IMR-90 (cell line): ENCODE measurements at regions not wholly inside any gene's neighbourhood (a gene's known extent, or its start where the extent isn't known, plus 50 kb on each side); places are given as distances from the start of the nearest gene placed in this dataset.
A peak's percentile ranks its signal among the peaks of the same experiment; 100 is the strongest.

Experiments used
- ATAC-seq: fragments of 200-7000 bp; cut with Tn5 transposase; 2 replicates; pipeline ENCODE4 v1.9.1; 2020; ENCODE audit warnings: low read depth, mild to moderate bottlenecking, moderate library complexity
- BruUV-seq: library from RNA; stranded (reverse); fragments of 400-500 nt; replicated peaks from 2 replicates; lab custom pipeline; 2021; lab: Mats Ljungman, UMichigan
- CTCF ChIA-PET: fragments of 300-600 bp; formaldehyde crosslinking; extraction: SDS; loops from one replicate; lab custom pipeline; 2021; ENCODE audit warnings: antibody characterized with exemption; lab: Yijun Ruan, JAX
- POLR2A ChIA-PET: fragments of 300-600 bp; sonication (Branson Sonifier 250); formaldehyde crosslinking; loops from one replicate; lab custom pipeline; 2022; ENCODE audit warnings: antibody characterized with exemption; ENCODE audit not compliant: unreplicated experiment; lab: Charles Lee
- DNase-seq: peaks from one replicate; pipeline ENCODE4 v3.0.0; 2013
- H2AFZ ChIP-seq: replicated peaks from 2 replicates; pipeline ENCODE3; 2013; ENCODE audit warnings: low read length, mild to moderate bottlenecking; ENCODE audit not compliant: poor library complexity
- H2AK5ac ChIP-seq: 2 replicates; pipeline ENCODE4 v1.6.1; 2013; ENCODE audit warnings: low read depth, low read length, inconsistent platforms
- H2AK9ac ChIP-seq: replicated peaks from 2 replicates; pipeline ENCODE3; 2013; ENCODE audit warnings: mild to moderate bottlenecking, low read depth, low read length, moderate library complexity; ENCODE audit not compliant: poor library complexity
- H2BK120ac ChIP-seq: 2 replicates; pipeline ENCODE4 v1.6.1; 2013; ENCODE audit warnings: low read depth, low read length, inconsistent platforms
- H2BK15ac ChIP-seq: 3 replicates; pipeline ENCODE4 v1.6.1; 2013; ENCODE audit warnings: low read depth, low read length, inconsistent platforms
- H2BK20ac ChIP-seq: 2 replicates; pipeline ENCODE4 v1.6.1; 2013; ENCODE audit warnings: low read depth, mild to moderate bottlenecking, inconsistent platforms, low read length, moderate library complexity
- H2BK5ac ChIP-seq: 2 replicates; pipeline ENCODE4 v1.6.1; 2013; ENCODE audit warnings: mild to moderate bottlenecking, low read depth, low read length, inconsistent platforms; ENCODE audit not compliant: poor library complexity, severe bottlenecking
- H3K14ac ChIP-seq: replicated peaks from 2 replicates; pipeline ENCODE4 v1.6.1; 2013; ENCODE audit warnings: low read depth, low read length, inconsistent platforms
- H3K18ac ChIP-seq: 2 replicates; pipeline ENCODE4 v1.6.1; 2013; ENCODE audit warnings: low read depth, low read length, control low read depth
- H3K23ac ChIP-seq: 2 replicates; pipeline ENCODE4 v1.6.1; 2013; ENCODE audit warnings: low read depth, low read length, inconsistent platforms
- H3K27ac ChIP-seq: 2 replicates; pipeline ENCODE4 v1.5.1; 2013; ENCODE audit warnings: mild to moderate bottlenecking, control low read depth, low read length; ENCODE audit not compliant: insufficient read depth
- H3K27me3 ChIP-seq: 2 replicates; pipeline ENCODE4 v1.6.1; 2013; ENCODE audit warnings: low read length; ENCODE audit not compliant: control insufficient read depth, insufficient read depth
- H3K36me3 ChIP-seq: 2 replicates; pipeline ENCODE4 v1.6.1; 2013; ENCODE audit warnings: low read length, mixed read lengths; ENCODE audit not compliant: control insufficient read depth, insufficient read depth
- H3K4ac ChIP-seq: 2 replicates; pipeline ENCODE4 v1.6.1; 2013; ENCODE audit warnings: low read depth, low read length, inconsistent platforms
- H3K4me1 ChIP-seq: 2 replicates; pipeline ENCODE4 v1.6.1; 2013; ENCODE audit warnings: low read length, mixed read lengths; ENCODE audit not compliant: control insufficient read depth, insufficient read depth
- H3K4me2 ChIP-seq: 2 replicates; pipeline ENCODE4 v1.6.1; 2013; ENCODE audit warnings: low read depth, mild to moderate bottlenecking, control low read depth, low read length, moderate library complexity
- H3K4me3 ChIP-seq: 2 replicates; pipeline ENCODE4 v1.5.1; 2013; ENCODE audit warnings: low read depth, mild to moderate bottlenecking, control low read depth, low read length, moderate library complexity; ENCODE audit not compliant: insufficient read depth
- H3K56ac ChIP-seq: 2 replicates; pipeline ENCODE4 v1.6.1; 2013; ENCODE audit warnings: low read length, inconsistent platforms; ENCODE audit not compliant: insufficient read depth; ENCODE audit errors: extremely low read depth
- H3K79me1 ChIP-seq, 2 experiments: 2 replicates each; pipeline ENCODE4 v1.6.1; 2013; ENCODE audit warnings: low read length in 2 of 2, inconsistent platforms in 1 of 2, low read depth in 1 of 2
- H3K9ac ChIP-seq: 2 replicates; pipeline ENCODE4 v1.6.1; 2013; ENCODE audit warnings: low read depth, low read length, control low read depth
- H3K9me1 ChIP-seq: 2 replicates; pipeline ENCODE4 v1.6.1; 2013; ENCODE audit warnings: low read length, inconsistent platforms; ENCODE audit not compliant: insufficient read depth
- H3K9me3 ChIP-seq: 2 replicates; pipeline ENCODE4 v1.6.1; 2013; ENCODE audit warnings: low read length; ENCODE audit not compliant: control insufficient read depth, insufficient read depth
- H4K20me1 ChIP-seq: 2 replicates; pipeline ENCODE4 v1.6.1; 2013; ENCODE audit warnings: low read length, inconsistent platforms; ENCODE audit not compliant: insufficient read depth
- H4K5ac ChIP-seq: 2 replicates; pipeline ENCODE4 v1.6.1; 2013; ENCODE audit warnings: mild to moderate bottlenecking, low read depth, low read length, control low read depth
- H4K8ac ChIP-seq, 2 experiments: 2 replicates each; pipeline ENCODE4 v1.6.1; 2013; ENCODE audit warnings: low read depth in 2 of 2, low read length in 2 of 2, control low read depth in 1 of 2, inconsistent platforms in 1 of 2
- H4K91ac ChIP-seq: 2 replicates; pipeline ENCODE4 v1.6.1; 2013; ENCODE audit warnings: low read depth, low read length, inconsistent platforms; ENCODE audit not compliant: insufficient read depth
- BHLHE40 ChIP-seq: fragments of 150-350 bp; IDR thresholded peaks from 2 replicates; pipeline ENCODE4 v1.6.1; 2016; ENCODE audit warnings: mild to moderate bottlenecking, low read depth, low read length
- CTCF ChIP-seq: conservative IDR thresholded peaks from 2 replicates; pipeline ENCODE4 v1.5.1; 2012; ENCODE audit warnings: mild to moderate bottlenecking, low read depth, low read length, improper control_type of control experiment
- ELK1 ChIP-seq: fragments of 150-350 bp; IDR thresholded peaks from 2 replicates; pipeline ENCODE4 v1.6.1; 2016; ENCODE audit warnings: low read depth, mild to moderate bottlenecking, low read length, moderate library complexity, borderline replicate concordance
- FOS ChIP-seq: fragments of 150-350 bp; IDR thresholded peaks from 2 replicates; pipeline ENCODE4 v1.6.1; 2016; ENCODE audit warnings: low read depth, low read length
- MAZ ChIP-seq: IDR thresholded peaks from 2 replicates; pipeline ENCODE4 v1.6.1; 2012; ENCODE audit warnings: low read depth, mild to moderate bottlenecking, low read length, improper control_type of control experiment, moderate library complexity, borderline replicate concordance
- NFE2L2 ChIP-seq: fragments of 150-350 bp; IDR thresholded peaks from 2 replicates; pipeline ENCODE4 v1.6.1; 2016; ENCODE audit warnings: low read depth, mild to moderate bottlenecking, low read length
- RAD21 ChIP-seq: IDR thresholded peaks from 2 replicates; pipeline ENCODE4 v1.6.1; 2012; ENCODE audit warnings: low read length, improper control_type of control experiment
- RFX5 ChIP-seq: IDR thresholded peaks from 2 replicates; pipeline ENCODE4 v1.8.0; 2012; ENCODE audit warnings: low read depth, mild to moderate bottlenecking, low read length, moderate library complexity
- USF2 ChIP-seq: fragments of 150-350 bp; IDR thresholded peaks from 2 replicates; pipeline ENCODE4 v1.6.1; 2017; ENCODE audit warnings: mild to moderate bottlenecking, antibody characterized with exemption, low read length, low read depth
- WGBS, 2 experiments: methylation state at CpG; one replicate each; pipeline versions ENCODE4 v1.1.5 to v1.1.7; 2013; ENCODE audit warnings: missing lambda C conversion rate in 2 of 2; ENCODE audit not compliant: insufficient read length in 1 of 2; ENCODE audit errors: extremely low coverage in 2 of 2; 5-methylcytosine and 5-hydroxymethylcytosine counted together
- dilution Hi-C: fragments of 300-500 bp; cut with HindIII; formaldehyde crosslinking; loops from one replicate; pipeline ENCODE4 v1.14.3; 2018; ENCODE audit warnings: low sequenced_read_pairs; ENCODE audit not compliant: unreplicated experiment
- in situ Hi-C: fragments of 300-500 bp; cut with MboI; formaldehyde crosslinking; loops from 3 replicates; pipeline ENCODE4 v1.14.3; 2019; ENCODE audit warnings: low sequenced_read_pairs, inconsistent platforms, mixed read lengths
- intact Hi-C: fragments of 100-400 bp; cut with micrococcal nuclease; formaldehyde crosslinking; loops from 2 replicates; pipeline ENCODE4 v1.10.0; 2022

DNA sequence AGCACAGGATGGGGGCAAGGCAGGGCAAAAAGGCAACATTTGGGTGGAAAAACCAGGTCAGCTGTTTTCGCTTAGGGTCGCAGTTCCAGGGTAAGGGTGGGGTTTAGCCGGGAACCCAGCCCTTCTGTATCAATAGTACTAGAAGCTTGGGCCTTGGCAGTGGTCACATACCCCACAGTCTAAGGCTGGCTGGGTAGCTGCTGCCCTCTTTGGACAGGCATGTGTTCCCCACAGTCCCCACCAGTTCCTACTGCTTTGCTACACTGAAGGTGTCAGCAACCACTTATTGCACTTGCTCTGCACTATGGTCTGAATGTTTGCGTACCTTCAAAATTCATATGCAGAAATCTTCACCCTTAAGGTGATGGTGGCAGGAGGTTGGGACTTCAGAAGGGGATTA is 349.8 kb downstream of the LTN1 start:
- CTCF ChIA-PET: interaction anchor here (0.6 kb wide), 1 partner anchor 195 kb away, joined by 3 read pairs; no protein-coding TSS in a partner anchor

More for the DNA sequence above, 349.8 kb downstream of the LTN1 start:
- H2AFZ ChIP-seq: peak overlapping the region; percentile 41
- peaks cover 2% of the 10 kb centered on the region; the same call in 1 of the 2 replicates for H3K9me3 ChIP-seq
- H4K91ac ChIP-seq: no peak overlapping the region; the same call in 1 of the 2 replicates
- H3K36me3 ChIP-seq: no peaks in the 10 kb centered on the region; the same call in 1 of the 2 replicates
- ATAC-seq (no peak), DNase-seq (no peak)
- no peak overlapping the region for H4K5ac ChIP-seq
- peaks cover 3% of the 10 kb centered on the region; the same call in 1 of the 2 replicates for H3K4me1 ChIP-seq
- H3K4me2 ChIP-seq: no peak overlapping the region
- H2BK20ac ChIP-seq: no peak overlapping the region
- in situ Hi-C loops (no loop called here), intact Hi-C loops (no loop called here), dilution Hi-C loops (no loop called here)
- no peak overlapping the region for H2BK5ac ChIP-seq
- no CpG with 5 or more reads among the region's 4 CpGs for WGBS, 2 experiments
- no peak overlapping the region for H3K56ac ChIP-seq
- H2BK120ac ChIP-seq: no peak overlapping the region
- H3K9ac ChIP-seq: no peak overlapping the region
- no peak for TF ChIP-seq CTCF
- no peak for TF ChIP-seq MAZ
- no peak for TF ChIP-seq ELK1
- no peak for TF ChIP-seq USF2
- no peak for TF ChIP-seq NFE2L2
- TF ChIP-seq BHLHE40: no peak
- TF ChIP-seq RAD21: no peak
- TF ChIP-seq RFX5: no peak
- TF ChIP-seq FOS: no peak
- no peaks in the 10 kb centered on the region for H4K20me1 ChIP-seq
- H2AK9ac ChIP-seq: no peak overlapping the region
- no peak overlapping the region for H4K8ac ChIP-seq
- H3K9me1 ChIP-seq: no peaks in the 10 kb centered on the region
- no peaks in the 10 kb centered on the region for H3K27me3 ChIP-seq
- H3K4ac ChIP-seq: peak overlapping the region; percentile 23; the same call in 1 of the 2 replicates
- POLR2A ChIA-PET: no interaction called here
- no peak overlapping the region for H3K23ac ChIP-seq
- no peak overlapping the region for H3K14ac ChIP-seq
- no peak overlapping the region for H3K4me3 ChIP-seq
- no peak overlapping the region for H3K18ac ChIP-seq
- H3K79me1 ChIP-seq: no peaks in the 10 kb centered on the region
- BruUV-seq: no TSS peak
- H2AK5ac ChIP-seq: 0 out of 2 replicates have a peak overlapping the region, but pooled peaks have one; percentile 1
- H3K27ac ChIP-seq: no peak overlapping the region
- no peak overlapping the region for H2BK15ac ChIP-seq
